GM12875 (cell line): ENCODE measurements at regions not wholly inside any gene's neighbourhood (a gene's known extent, or its start where the extent isn't known, plus 50 kb on each side); places are given as distances from the start of the nearest gene placed in this dataset.

Experiments used
- H3K4me3 ChIP-seq: one replicate; pipeline ENCODE4 v1.5.1; 2011; ENCODE audit warnings: low read depth, low read length, control low read depth
- CTCF ChIP-seq: IDR thresholded peaks from 2 replicates; pipeline ENCODE4 v1.5.1; 2011; ENCODE audit warnings: low read depth, mild to moderate bottlenecking, control low read depth, inconsistent platforms, low read length, moderate library complexity, borderline replicate concordance; ENCODE audit not compliant: insufficient read depth

DNA sequence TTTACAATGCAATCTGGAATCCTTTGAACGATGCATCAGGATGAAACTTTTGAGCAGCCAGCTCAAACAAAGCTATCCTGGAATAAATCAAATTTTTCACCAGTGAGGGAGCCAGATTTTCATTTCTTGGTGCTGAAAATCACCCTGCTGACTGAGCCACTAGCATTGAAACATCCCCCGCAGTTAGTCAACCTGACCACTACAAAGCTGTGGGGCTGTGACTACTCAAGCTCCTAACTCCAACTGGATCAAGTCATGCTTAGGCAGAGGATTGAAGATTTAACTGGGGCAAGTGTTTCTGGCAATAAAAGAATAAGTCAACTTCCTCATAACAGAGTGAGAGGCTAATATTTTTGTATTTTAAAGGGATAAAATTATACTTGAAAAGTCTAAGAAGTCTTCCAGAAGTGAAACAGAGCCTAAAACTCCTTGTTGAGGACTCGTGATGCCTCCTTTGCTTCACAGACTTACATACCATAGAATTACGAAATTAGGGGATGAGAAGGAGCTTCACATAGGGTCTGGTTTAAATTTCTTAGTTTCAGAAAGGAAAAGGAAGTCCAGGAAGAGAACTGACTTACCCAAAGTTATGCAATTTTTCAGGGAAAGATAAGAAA, 177.8 kb downstream of the SERPINI1 start:
- no peak overlapping the region for H3K4me3 ChIP-seq
- no peak for TF ChIP-seq CTCF

GRCh38 chr3:167909952-167910351, 174.4 kb downstream of the SERPINI1 start:
- no peak for TF ChIP-seq CTCF
- H3K4me3 ChIP-seq: no peak overlapping the region

GRCh38 chr3:167909504-167909896, 174.0 kb downstream of the SERPINI1 start:
- no peak overlapping the region for H3K4me3 ChIP-seq
- no peak for TF ChIP-seq CTCF

- no peak overlapping the region for H3K4me3 ChIP-seq
- no peak for TF ChIP-seq CTCF
Observed at GRCh38 chr3:167908746-167909503, 173.4 kb downstream of the SERPINI1 start.

- no peak overlapping the region for H3K4me3 ChIP-seq
- no peak for TF ChIP-seq CTCF
Observed at GRCh38 chr3:167908221-167908620, 172.7 kb downstream of the SERPINI1 start.

DNA sequence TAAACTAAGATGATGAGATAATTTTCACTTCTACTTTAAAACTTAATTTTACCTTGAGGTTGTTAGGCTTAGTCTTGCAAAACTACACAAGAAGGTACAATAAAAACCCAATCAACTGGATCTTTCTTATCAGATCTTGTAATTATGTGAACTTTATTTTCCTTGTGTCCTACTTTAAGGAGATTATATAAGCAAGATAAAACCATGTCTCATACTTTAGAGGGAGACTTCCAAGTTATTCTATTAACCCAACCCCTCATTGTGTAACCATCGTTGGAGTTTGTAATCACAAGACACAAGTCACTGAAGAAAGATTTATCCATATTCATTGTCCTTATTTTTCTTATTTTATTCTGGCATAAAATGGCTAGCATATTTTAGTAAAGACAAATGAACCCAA, 165.6 kb downstream of the SERPINI1 start:
- TF ChIP-seq CTCF: no peak
- H3K4me3 ChIP-seq: no peak overlapping the region

GRCh38 chr3:167899093-167899492, 163.6 kb downstream of the SERPINI1 start:
- TF ChIP-seq CTCF: no peak
- H3K4me3 ChIP-seq: no peak overlapping the region
